ENCODE measurements at regions not wholly inside any gene's neighbourhood (a gene's known extent, or its start where the extent isn't known, plus 50 kb on each side); places are given as distances from the start of the nearest gene placed in this dataset.

DNA sequence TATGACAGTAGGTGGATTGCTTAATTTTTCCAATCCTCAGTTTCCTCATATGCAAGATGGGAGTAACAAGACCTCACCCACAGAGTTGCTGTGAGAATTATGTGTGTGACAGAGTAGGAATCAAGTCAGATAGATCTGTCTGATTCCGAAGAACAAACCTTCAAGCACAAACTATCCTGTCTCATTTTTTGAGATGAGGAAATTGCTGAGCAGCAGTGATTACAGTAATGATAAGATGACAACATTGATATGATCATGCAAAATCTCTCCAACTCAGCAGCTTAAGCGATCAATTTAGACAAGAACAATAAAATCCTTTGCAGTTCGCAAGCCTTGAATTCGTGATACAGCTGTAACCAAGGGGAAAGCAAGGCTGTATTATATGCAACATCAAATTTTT, 474.1 kb downstream of the OMA1 start:
- H3K79me2 ChIP-seq (ENCODE audit: insufficient read depth, low read length), result no peaks in the 10 kb centered on the region
- no peaks in the 10 kb centered on the region for H4K20me1 ChIP-seq (ENCODE audit: insufficient read depth, low read length)
- H3K4me3 ChIP-seq (ENCODE audit: low read depth in 1 of 2, low read length in 2 of 2), result no peak overlapping the region
- H3K9ac ChIP-seq (ENCODE audit: low read depth, low read length), result no peak overlapping the region
- TF ChIP-seq EZH2 (IDR thresholded peaks at IDR 0.05; ENCODE audit: borderline replicate concordance, low read depth, low read length, severe bottlenecking), result no peak
- TF ChIP-seq, protein P1, sequence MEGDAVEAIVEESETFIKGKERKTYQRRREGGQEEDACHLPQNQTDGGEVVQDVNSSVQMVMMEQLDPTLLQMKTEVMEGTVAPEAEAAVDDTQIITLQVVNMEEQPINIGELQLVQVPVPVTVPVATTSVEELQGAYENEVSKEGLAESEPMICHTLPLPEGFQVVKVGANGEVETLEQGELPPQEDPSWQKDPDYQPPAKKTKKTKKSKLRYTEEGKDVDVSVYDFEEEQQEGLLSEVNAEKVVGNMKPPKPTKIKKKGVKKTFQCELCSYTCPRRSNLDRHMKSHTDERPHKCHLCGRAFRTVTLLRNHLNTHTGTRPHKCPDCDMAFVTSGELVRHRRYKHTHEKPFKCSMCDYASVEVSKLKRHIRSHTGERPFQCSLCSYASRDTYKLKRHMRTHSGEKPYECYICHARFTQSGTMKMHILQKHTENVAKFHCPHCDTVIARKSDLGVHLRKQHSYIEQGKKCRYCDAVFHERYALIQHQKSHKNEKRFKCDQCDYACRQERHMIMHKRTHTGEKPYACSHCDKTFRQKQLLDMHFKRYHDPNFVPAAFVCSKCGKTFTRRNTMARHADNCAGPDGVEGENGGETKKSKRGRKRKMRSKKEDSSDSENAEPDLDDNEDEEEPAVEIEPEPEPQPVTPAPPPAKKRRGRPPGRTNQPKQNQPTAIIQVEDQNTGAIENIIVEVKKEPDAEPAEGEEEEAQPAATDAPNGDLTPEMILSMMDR (IDR thresholded peaks at IDR 0.05; ENCODE audit: borderline replicate concordance, extremely low read depth, low read length, poor library complexity, severe bottlenecking), result no peak
- no peaks in the 10 kb centered on the region for H3K9me3 ChIP-seq (ENCODE audit: insufficient read depth, low read length, severe bottlenecking)
- no peak overlapping the region for H3K4me2 ChIP-seq (ENCODE audit: insufficient read depth, low read length)
- no peaks in the 10 kb centered on the region for H3K36me3 ChIP-seq (ENCODE audit: insufficient read depth, low read length)
- H2AFZ ChIP-seq (ENCODE audit: low read depth, low read length), result no peak overlapping the region
- no peaks in the 10 kb centered on the region for H3K4me1 ChIP-seq (ENCODE audit: insufficient read depth, low read length)
- ATAC-seq (ENCODE audit: insufficient read depth, low read depth) (no peak), DNase-seq (no peak)
- H3K27ac ChIP-seq (ENCODE audit: low read length), result no peak overlapping the region
- H3K27me3 ChIP-seq (ENCODE audit: insufficient read depth, low read length, poor library complexity), result no peaks in the 10 kb centered on the region

GRCh38 chr1:58067082-58067481, 479.4 kb downstream of the OMA1 start:
- Histone ChIP-seq H3K27me3 (ENCODE audit: insufficient read depth, low read length, poor library complexity) (no peaks in the 10 kb centered on the region), H3K4me2 (ENCODE audit: insufficient read depth, low read length) (no peak overlapping the region), H3K4me1 (ENCODE audit: insufficient read depth, low read length) (no peaks in the 10 kb centered on the region), H3K9ac (ENCODE audit: low read depth, low read length) (no peak overlapping the region), H3K9me3 (ENCODE audit: insufficient read depth, low read length, severe bottlenecking) (no peaks in the 10 kb centered on the region), H3K79me2 (ENCODE audit: insufficient read depth, low read length) (no peaks in the 10 kb centered on the region), H3K27ac (ENCODE audit: low read length) (no peak overlapping the region), H2AFZ (ENCODE audit: low read depth, low read length) (no peak overlapping the region), H4K20me1 (ENCODE audit: insufficient read depth, low read length) (no peaks in the 10 kb centered on the region), H3K4me3 (ENCODE audit: low read depth in 1 of 2, low read length in 2 of 2) (no peak overlapping the region), H3K36me3 (ENCODE audit: insufficient read depth, low read length) (no peaks in the 10 kb centered on the region)
- ATAC-seq (ENCODE audit: insufficient read depth, low read depth), result no peak
- no peak for DNase-seq
- TF ChIP-seq, protein P1 (IDR thresholded peaks at IDR 0.05; ENCODE audit: borderline replicate concordance, extremely low read depth, low read length, poor library complexity, severe bottlenecking), result no peak
- TF ChIP-seq EZH2 (IDR thresholded peaks at IDR 0.05; ENCODE audit: borderline replicate concordance, low read depth, low read length, severe bottlenecking), result no peak

- Histone ChIP-seq H3K27me3 (ENCODE audit: insufficient read depth, low read length, poor library complexity) (no peaks in the 10 kb centered on the region), H3K4me1 (ENCODE audit: insufficient read depth, low read length) (no peaks in the 10 kb centered on the region), H3K27ac (ENCODE audit: low read length) (no peak overlapping the region), H2AFZ (ENCODE audit: low read depth, low read length) (no peak overlapping the region), H3K4me3 (ENCODE audit: low read depth in 1 of 2, low read length in 2 of 2) (no peak overlapping the region), H3K9me3 (ENCODE audit: insufficient read depth, low read length, severe bottlenecking) (no peaks in the 10 kb centered on the region), H4K20me1 (ENCODE audit: insufficient read depth, low read length) (no peaks in the 10 kb centered on the region), H3K36me3 (ENCODE audit: insufficient read depth, low read length) (no peaks in the 10 kb centered on the region), H3K4me2 (ENCODE audit: insufficient read depth, low read length) (no peak overlapping the region), H3K9ac (ENCODE audit: low read depth, low read length) (no peak overlapping the region), H3K79me2 (ENCODE audit: insufficient read depth, low read length) (no peaks in the 10 kb centered on the region)
- DNase-seq (no peak), ATAC-seq (ENCODE audit: insufficient read depth, low read depth) (no peak)
- no peak for TF ChIP-seq EZH2 (IDR thresholded peaks at IDR 0.05; ENCODE audit: borderline replicate concordance, low read depth, low read length, severe bottlenecking)
- TF ChIP-seq, protein P1 (IDR thresholded peaks at IDR 0.05; ENCODE audit: borderline replicate concordance, extremely low read depth, low read length, poor library complexity, severe bottlenecking), result peak; percentile 14
Observed at GRCh38 chr1:58065520-58065919, 481.0 kb downstream of the OMA1 start.

DNA sequence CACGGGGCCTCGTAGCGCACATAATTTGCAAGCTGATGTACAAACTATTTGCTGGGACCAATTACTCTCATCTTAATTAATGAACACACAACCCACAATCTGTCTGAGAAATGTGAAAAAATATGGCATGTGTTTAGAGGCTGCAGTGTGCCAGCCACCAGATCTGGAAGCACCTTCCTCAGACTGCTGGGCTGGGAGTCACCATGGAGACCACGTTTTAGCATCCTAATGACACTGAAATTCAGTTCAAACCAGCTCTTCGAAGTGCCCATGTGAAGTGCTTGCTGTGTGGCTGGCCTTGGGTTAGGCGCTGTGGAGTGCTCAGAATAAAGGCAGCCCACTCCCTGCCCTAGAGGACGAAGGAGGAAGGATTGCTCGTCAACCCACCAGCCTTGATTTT, 482.4 kb downstream of the OMA1 start:
- no peaks in the 10 kb centered on the region for H3K79me2 ChIP-seq (ENCODE audit: insufficient read depth, low read length)

More for the DNA sequence above, 482.4 kb downstream of the OMA1 start:
- Histone ChIP-seq H3K27ac (ENCODE audit: low read length) (no peak overlapping the region), H2AFZ (ENCODE audit: low read depth, low read length) (no peak overlapping the region), H3K27me3 (ENCODE audit: insufficient read depth, low read length, poor library complexity) (no peaks in the 10 kb centered on the region), H3K36me3 (ENCODE audit: insufficient read depth, low read length) (no peaks in the 10 kb centered on the region), H3K9me3 (ENCODE audit: insufficient read depth, low read length, severe bottlenecking) (no peaks in the 10 kb centered on the region), H3K4me1 (ENCODE audit: insufficient read depth, low read length) (no peaks in the 10 kb centered on the region), H3K4me3 (ENCODE audit: low read depth in 1 of 2, low read length in 2 of 2) (no peak overlapping the region), H3K4me2 (ENCODE audit: insufficient read depth, low read length) (no peak overlapping the region), H4K20me1 (ENCODE audit: insufficient read depth, low read length) (no peaks in the 10 kb centered on the region), H3K9ac (ENCODE audit: low read depth, low read length) (no peak overlapping the region)
- no peak for TF ChIP-seq EZH2 (IDR thresholded peaks at IDR 0.05; ENCODE audit: borderline replicate concordance, low read depth, low read length, severe bottlenecking)
- TF ChIP-seq, protein P1 (IDR thresholded peaks at IDR 0.05; ENCODE audit: borderline replicate concordance, extremely low read depth, low read length, poor library complexity, severe bottlenecking), result no peak
- no peak for DNase-seq
- no peak for ATAC-seq (ENCODE audit: insufficient read depth, low read depth)

Measured in DND-41 (cell line).